CD4-positive, alpha-beta T cell treated with Interleukin-1 beta for 1 hour (primary cell): ENCODE measurements at regions not wholly inside any gene's neighbourhood (a gene's known extent, or its start where the extent isn't known, plus 50 kb on each side); places are given as distances from the start of the nearest gene placed in this dataset.
"Not testable (repeated sequence)": the region's sequence is repeated elsewhere in the genome, so short reads cannot be mapped to it uniquely, and the experiment has no call there.

Source experiments
- DNase-seq, 2 donors: peaks; one replicate each; pipeline ENCODE4 v3.0.0-alpha.2; 2020 to 2022

- peak; percentile 83 to 90 for DNase-seq
Measured at GRCh38 chr6:26234421-26235301, 130.3 kb upstream of the BTN3A2 start.

GRCh38 chr6:26235302-26235670 is 129.7 kb upstream of the BTN3A2 start:
- no peak for DNase-seq

GRCh38 chr6:26239415-26239814 is 125.6 kb upstream of the BTN3A2 start:
- not testable (repeated sequence) for DNase-seq

- DNase-seq = peak; percentile 86 to 92
Measured at GRCh38 chr6:26240157-26241032, 124.6 kb upstream of the BTN3A2 start.

- DNase-seq = peak; percentile 62 to 75
Measured at GRCh38 chr6:26241033-26241895, 123.7 kb upstream of the BTN3A2 start.

GRCh38 chr6:26243132-26243531 is 121.9 kb upstream of the BTN3A2 start:
- no peak for DNase-seq

- DNase-seq = no peak
Measured at GRCh38 chr6:26243752-26244151, 121.2 kb upstream of the BTN3A2 start.

- no peak for DNase-seq
Measured at GRCh38 chr6:26246058-26246457, 118.9 kb upstream of the BTN3A2 start.

GRCh38 chr6:26246553-26246952 is 118.4 kb upstream of the BTN3A2 start:
- DNase-seq = no peak

GRCh38 chr6:26249707-26249956 is 115.4 kb upstream of the BTN3A2 start:
- peak in 1 of 2 donors; percentile 52 for DNase-seq

GRCh38 chr6:26249957-26250697 is 114.9 kb upstream of the BTN3A2 start:
- DNase-seq = peak; percentile 82 to 83

GRCh38 chr6:26250698-26251044 is 114.3 kb upstream of the BTN3A2 start:
- DNase-seq = peak; percentile 35 to 67

- DNase-seq = peak; percentile 75 to 84
Measured at GRCh38 chr6:26251354-26252076, 113.5 kb upstream of the BTN3A2 start.

GRCh38 chr6:26252077-26252472 is 112.9 kb upstream of the BTN3A2 start:
- DNase-seq = no peak

- no peak for DNase-seq
Measured at GRCh38 chr6:26254724-26255123, 110.3 kb upstream of the BTN3A2 start.

GRCh38 chr6:26257272-26257671 is 107.7 kb upstream of the BTN3A2 start:
- no peak for DNase-seq

GRCh38 chr6:26258212-26258977 is 106.6 kb upstream of the BTN3A2 start:
- no peak for DNase-seq

GRCh38 chr6:26260110-26260637 is 104.8 kb upstream of the BTN3A2 start:
- DNase-seq = no peak

GRCh38 chr6:26260725-26261490 is 104.1 kb upstream of the BTN3A2 start:
- no peak for DNase-seq

GRCh38 chr6:26264547-26264946 is 100.5 kb upstream of the BTN3A2 start:
- DNase-seq = no peak
